Kidney epithelial cell (primary cell): ENCODE measurements at regions not wholly inside any gene's neighbourhood (a gene's known extent, or its start where the extent isn't known, plus 50 kb on each side); places are given as distances from the start of the nearest gene placed in this dataset.

Experiments used
- DNase-seq: peaks from one replicate; pipeline ENCODE4 v3.0.0-alpha.2; 2010; ENCODE audit warnings: low read depth
- H3K27me3 ChIP-seq: 2 replicates; pipeline ENCODE4 v1.6.0; 2011; ENCODE audit warnings: low read length; ENCODE audit not compliant: control insufficient read depth, insufficient read depth
- H3K36me3 ChIP-seq: 2 replicates; pipeline ENCODE4 v1.5.1; 2011; ENCODE audit warnings: low read length; ENCODE audit not compliant: control insufficient read depth, insufficient read depth
- H3K4me3 ChIP-seq: 2 replicates; pipeline ENCODE4 v1.5.1; 2011; ENCODE audit warnings: low read depth, mild to moderate bottlenecking, control low read depth, low read length
- CTCF ChIP-seq: IDR thresholded peaks from 2 replicates; pipeline ENCODE4 v1.5.1; 2011; ENCODE audit warnings: mild to moderate bottlenecking, moderate library complexity, low read length, control low read depth, inconsistent platforms; ENCODE audit not compliant: insufficient read depth, poor library complexity, severe bottlenecking

GRCh38 chr4:45410701-45411210, 684.4 kb upstream of the GNPDA2 start:
- no peak for TF ChIP-seq CTCF
- no peaks in the 10 kb centered on the region for H3K36me3 ChIP-seq

DNA sequence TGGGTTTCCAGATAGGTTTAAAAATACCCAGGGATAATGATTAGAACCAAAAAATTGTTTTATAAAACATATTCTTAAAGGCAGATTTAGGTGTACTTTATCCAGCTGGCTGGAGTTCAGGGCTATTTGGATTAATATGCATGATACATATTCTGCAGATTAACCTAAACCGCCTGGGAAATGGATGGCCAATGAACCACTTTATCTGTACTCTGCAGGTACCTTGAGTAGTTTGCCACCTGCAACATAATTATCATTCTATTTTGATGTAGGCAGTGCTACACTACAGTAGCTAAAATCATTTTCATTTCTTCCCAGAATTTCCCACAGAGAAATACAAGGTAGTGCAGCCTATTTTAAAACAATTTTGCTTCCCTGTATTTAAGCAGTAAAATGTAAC, 683.2 kb upstream of the GNPDA2 start:
- Histone ChIP-seq H3K27me3 (no peaks in the 10 kb centered on the region), H3K4me3 (no peak overlapping the region), H3K36me3 (no peaks in the 10 kb centered on the region)
- DNase-seq = no peak
- no peak for TF ChIP-seq CTCF

More at GRCh38 chr4:45410701-45411210, 684.4 kb upstream of the GNPDA2 start:
- Histone ChIP-seq H3K27me3 (no peaks in the 10 kb centered on the region), H3K4me3 (no peak overlapping the region)
- no peak for DNase-seq

- DNase-seq = no peak
- Histone ChIP-seq H3K27me3 (no peaks in the 10 kb centered on the region), H3K36me3 (no peaks in the 10 kb centered on the region), H3K4me3 (no peak overlapping the region)
- no peak for TF ChIP-seq CTCF
Measured at GRCh38 chr4:45408996-45409395, 682.6 kb upstream of the GNPDA2 start.

- no peak overlapping the region for H3K4me3 ChIP-seq
- H3K36me3 ChIP-seq = no peaks in the 10 kb centered on the region
- H3K27me3 ChIP-seq = no peaks in the 10 kb centered on the region
- no peak for DNase-seq
- TF ChIP-seq CTCF = no peak
Measured at GRCh38 chr4:45399116-45399515, 672.8 kb upstream of the GNPDA2 start.

DNA sequence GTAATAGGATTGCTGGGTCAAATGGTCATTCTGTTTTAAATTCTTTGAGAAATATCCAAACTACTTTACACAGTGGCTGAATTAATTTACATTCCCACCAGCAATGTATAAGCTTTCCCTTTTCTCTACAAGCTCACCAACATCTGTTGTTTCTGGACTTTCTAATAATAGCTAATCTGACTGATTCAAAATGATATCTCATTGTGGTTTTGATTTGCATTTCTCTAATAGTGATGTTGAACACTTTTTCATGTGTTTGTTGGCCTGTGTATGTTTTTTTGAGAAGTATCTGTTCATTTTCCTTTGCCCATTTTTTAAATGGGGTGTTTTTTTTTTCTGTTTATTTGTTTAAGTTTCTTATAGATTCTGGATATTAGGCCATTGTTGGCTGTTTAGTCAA, 659.0 kb upstream of the GNPDA2 start:
- TF ChIP-seq CTCF = no peak
- Histone ChIP-seq H3K4me3 (no peak overlapping the region), H3K36me3 (no peaks in the 10 kb centered on the region), H3K27me3 (no peaks in the 10 kb centered on the region)
- no peak for DNase-seq

DNA sequence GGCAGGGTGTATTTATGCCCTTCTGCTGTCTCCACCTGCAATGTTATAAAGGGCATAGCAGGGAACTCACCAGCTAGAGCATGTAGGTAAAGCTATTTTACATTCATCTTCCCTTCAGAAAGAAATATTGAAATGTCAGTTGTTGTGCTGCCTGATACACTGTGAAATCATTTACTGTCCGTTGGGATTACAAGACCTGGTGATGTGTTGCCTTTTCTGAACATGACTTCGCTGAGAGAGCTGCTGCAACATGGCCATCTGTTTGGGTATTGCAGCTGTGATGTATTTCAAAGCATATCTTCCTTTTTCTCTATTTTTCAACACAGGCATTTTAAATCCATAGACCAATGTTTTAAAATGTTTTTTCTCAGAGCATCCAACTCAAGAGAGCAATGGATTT, 644.1 kb upstream of the GNPDA2 start:
- TF ChIP-seq CTCF = no peak
- no peak overlapping the region for H3K4me3 ChIP-seq
- H3K27me3 ChIP-seq = no peaks in the 10 kb centered on the region
- DNase-seq = no peak
- H3K36me3 ChIP-seq = no peaks in the 10 kb centered on the region
